Urothelium cell line (cell line): ENCODE measurements at regions not wholly inside any gene's neighbourhood (a gene's known extent, or its start where the extent isn't known, plus 50 kb on each side); places are given as distances from the start of the nearest gene placed in this dataset.
"Not testable (repeated sequence)": the region's sequence is repeated elsewhere in the genome, so short reads cannot be mapped to it uniquely, and the experiment has no call there.

Experiments used
- DNase-seq: peaks from one replicate; pipeline ENCODE4 v3.0.0; 2011; ENCODE audit warnings: low spot score, mixed read lengths
- FAIRE-seq: peaks from 2 replicates; lab custom pipeline; 2011; peaks lifted over from hg19 to GRCh38; lab: Jason Lieb, UNC

DNA sequence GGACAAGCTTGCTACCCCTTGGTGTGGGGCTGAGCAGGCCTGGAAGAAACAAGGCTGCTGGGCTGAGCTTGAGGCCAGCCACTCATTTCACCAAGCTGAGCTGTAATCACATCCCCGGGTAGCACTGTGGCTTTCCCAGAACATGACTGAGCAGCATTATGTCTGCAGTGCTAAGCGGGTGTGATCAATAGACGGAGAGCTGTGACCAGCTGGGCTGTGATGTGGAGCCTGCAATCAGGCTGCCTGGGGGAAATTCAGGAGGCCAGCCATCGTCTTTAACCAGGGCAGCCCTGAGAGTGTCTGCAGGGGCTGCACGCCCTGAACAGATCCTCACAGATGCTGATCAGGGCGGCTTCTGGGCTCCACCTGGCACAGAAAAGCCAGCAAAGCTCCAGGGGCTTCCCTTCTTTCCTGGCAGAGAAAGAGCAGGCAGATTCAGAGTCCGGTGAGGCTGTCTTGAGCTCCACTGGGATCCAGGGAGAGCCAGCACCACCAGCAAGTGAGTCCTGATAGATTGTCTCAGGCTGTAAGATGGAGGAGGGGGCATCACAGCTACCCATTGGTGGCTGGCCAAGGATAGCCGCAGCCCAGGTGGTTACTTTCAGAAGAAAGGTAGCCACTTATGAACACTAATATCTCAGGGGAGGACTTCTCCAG lies 165.9 kb downstream of the NRN1 start:
- FAIRE-seq: no peak
- DNase-seq: no peak

DNA sequence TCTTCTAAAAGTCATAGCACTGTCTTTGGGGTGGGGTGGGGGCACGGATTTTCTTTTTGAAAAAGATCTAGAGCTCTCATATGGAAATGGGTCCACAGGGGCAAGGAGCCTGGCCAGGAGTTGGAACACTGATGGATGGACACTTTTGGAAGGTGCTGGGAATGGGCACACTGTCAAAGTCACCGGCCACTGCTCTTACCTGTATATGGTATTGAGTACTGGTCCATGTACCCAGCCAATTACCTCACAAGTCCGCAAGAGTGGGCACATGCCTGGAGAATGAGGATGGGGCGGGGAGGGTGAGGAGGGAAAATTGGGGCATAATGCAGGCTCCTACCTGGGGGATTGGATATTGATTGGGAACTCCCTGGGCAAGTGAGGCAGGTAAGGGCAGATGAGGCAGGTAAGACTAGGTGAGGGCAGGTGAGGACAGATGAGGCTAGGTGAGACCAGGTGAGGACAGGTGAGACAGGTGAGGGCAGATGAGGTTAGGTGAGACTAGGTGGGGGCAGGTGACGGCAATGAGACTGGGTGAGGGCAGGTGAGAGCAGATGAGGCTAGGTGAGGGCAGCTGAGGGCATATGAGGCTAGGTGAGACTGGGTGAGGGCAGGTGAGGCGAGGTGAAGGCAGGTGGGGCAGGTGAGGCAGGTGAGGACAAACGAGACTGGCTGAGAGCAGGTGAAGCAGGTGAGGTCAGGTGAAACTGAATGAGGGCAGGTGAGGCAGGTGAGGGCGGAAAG lies 167.9 kb downstream of the NRN1 start:
- FAIRE-seq (no peak), DNase-seq (no peak)

DNA sequence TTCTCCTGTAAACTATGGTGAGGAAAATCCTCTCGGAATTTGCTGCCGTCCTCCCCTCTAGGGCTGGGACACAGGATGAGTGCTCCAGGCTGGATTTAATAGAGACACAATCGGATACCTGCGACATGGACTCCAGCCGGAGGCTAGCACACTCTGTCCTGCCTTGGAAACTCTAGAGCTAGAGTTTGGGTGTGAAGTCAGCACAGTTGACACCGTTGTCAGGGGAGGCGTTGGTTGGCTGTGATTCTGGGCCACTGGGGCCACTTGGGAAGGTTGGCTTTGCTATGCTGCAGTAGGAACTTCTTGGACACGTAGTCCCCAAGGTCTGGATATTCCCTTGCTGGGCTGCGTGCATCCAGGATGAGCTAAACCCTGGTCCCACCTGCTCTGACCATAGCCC lies 169.4 kb downstream of the NRN1 start:
- FAIRE-seq: no peak
- no peak for DNase-seq

DNA sequence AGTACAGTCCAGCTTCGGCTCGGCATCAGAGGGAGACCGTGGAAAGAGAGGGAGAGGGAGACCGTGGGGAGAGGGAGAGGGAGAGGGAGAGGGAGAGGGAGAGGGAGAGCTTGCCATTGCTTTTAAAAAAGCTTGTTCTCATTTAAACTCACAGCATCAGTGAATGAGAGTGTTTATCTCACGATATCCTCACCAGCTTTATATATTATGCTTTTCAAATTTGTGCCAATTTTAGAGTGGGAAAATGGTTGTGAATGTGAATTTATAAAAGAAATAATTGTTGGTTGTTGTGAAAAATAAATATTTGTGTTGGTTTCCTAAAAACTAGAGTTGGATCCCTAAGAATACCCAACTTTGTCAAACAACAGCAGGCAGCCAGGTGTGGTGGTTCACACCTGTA lies 170.1 kb downstream of the NRN1 start:
- not testable (repeated sequence) for FAIRE-seq

DNA sequence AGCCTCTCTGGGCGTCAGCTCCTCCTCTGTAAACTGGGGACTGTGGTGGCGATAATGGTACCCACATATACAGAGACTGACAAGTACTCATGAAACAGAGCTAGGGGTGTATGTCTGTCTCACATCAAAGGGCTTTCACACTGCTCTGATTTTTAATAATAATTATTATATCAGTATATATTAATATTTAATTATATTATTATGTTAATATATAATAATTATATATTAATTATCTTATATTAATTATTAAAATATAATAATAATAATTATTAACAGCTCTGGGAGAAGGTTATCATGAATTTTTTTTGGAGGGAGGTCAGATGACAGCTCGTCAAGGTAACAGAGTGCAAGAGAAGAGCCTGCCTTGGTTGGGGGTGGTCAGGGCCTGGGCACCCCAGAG lies 173.6 kb downstream of the NRN1 start:
- DNase-seq: no peak
- no peak for FAIRE-seq

More for the DNA sequence above, 170.1 kb downstream of the NRN1 start:
- not testable (repeated sequence) for DNase-seq

DNA sequence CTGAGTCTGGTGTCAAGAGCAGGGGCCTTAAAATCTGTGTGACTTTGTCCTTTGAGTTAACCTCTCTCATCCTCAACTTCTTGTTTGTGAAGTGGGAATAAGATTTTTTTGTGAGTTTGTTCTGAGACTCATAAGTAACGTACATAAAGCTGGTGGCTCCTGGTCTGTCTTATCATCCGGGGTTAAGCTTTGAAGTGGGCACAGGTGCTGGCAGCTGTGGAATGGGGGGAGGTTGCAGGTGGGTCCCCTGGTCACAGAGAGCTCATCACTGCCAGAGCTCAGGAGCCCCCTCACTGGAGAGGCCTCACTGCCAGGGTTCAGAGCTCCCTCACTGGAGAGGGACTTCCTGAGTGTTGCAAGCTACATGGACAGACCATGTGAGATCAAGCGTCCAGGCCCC lies 174.1 kb downstream of the NRN1 start:
- no peak for DNase-seq

DNA sequence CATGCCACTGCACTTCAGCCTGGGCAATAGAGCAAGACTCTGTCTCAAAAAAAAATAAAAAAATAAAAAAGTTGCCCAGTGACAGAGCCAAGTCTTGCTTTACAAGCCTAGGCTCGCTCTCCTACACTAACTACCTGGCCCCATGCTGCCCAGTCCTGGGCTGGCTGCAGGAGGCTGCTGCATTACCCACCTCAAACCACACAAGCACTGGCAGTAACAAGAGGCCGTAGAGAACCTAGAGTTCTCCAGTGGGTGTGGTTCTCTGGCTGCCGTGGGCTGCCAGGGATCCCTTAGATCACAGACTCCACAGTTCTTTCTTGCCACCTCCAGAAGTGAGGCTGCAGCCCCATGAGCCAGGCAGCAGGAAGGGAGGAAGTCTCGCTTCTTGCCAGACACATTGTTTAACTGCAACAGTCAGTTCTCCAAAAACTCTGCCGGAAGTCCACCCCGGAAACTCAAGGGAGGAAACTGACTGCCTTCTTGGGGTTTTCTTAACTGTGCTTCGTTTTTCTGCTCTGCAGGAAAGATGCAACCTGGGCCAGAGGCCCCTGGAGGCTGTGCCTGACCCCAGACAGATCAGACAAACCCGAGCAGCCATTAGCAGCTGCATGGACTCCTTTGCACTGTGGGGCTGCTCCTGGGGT lies 175.4 kb downstream of the NRN1 start:
- FAIRE-seq: not testable (repeated sequence)

More for the DNA sequence above, 174.1 kb downstream of the NRN1 start:
- no peak for FAIRE-seq

DNA sequence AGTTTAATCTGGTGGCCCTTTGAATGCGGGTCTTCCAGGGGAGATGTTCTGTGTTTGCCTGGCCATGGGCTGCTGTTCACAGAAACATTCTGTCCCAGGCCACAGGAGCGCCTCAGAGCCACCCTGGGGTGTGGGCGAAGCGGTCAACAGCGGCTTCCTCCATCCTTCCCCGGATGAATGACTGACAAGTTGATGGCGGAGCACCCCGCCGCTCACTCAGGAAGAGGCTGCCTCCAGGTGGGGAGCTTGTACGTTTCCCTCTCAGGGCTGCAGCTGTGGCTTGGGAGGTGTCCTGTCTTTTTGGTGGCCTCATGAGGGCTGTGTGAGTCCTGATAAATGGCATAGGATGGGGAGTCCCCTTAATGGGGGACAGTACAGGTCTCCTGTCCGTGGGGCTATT lies 178.4 kb downstream of the NRN1 start:
- FAIRE-seq: no peak

More for the DNA sequence above, 175.4 kb downstream of the NRN1 start:
- DNase-seq: not testable (repeated sequence)

DNA sequence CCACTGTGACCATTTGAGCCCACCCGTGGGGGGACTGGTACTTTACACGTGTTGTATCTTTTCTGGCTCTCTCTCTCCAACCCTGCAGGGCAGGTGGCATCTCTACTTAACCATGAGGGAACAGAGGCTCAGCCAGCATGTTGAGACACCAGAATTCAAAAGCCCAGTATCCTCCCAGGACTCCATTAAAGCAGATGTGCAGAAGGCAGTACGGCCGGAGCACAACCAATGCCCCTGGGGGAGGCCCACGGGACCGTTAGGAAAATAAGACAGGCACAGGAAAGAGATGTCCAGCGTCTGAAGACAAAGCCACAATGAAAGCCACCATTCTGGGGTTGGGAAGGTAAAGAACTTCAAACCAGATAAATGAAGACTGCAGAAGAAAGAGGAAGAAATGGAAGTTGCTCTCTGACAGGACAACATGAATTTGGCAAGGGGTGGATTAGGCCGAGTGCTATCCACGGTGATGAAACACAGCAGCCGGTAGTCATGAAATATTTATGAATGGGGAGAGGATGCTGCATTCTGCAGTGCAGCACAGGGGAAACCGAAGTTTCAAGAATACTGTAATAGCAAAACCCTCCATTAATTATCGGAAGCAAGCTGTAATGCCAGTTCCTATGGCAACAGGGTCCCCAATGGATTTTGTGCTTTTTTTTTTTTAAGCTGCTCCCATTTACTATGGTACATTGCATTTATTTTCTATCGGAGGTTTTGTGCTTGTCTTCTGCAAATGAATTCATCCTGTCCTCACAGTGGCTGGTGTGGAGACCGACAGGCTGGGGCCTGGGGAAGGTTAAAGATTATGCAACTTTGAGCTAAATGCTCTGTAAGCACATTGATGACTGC lies 179.4 kb downstream of the NRN1 start:
- FAIRE-seq: no peak
- DNase-seq: no peak

More for the DNA sequence above, 178.4 kb downstream of the NRN1 start:
- DNase-seq: no peak

DNA sequence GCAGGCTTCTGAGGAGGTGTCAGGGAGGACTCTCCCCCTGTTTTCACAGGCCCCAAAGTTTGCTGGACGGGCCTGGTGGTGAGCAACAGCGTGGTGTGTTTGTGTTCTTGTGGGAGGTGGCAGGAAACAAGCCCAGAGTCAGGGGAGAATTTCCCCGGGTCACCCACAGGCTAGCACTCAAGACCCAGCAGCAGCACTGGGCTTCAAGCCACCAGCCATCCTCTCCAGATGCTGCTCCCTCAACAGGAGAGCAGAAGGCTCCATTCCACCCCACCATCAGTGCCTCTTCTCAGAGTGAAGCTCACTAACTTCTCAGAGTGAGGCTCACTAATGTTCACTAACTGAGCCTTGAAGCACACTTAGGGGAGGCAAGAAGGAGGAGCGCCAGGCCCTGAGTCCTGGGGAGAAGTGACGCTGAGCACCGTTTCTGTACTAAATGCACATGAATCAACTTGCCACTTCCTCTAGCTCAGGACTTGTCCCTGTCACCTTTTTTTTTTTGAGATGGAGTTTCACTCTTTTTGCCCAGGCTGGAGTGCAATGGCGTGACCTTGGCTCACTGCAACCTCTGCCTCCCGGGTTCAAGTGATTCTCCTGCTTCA lies 182.2 kb downstream of the NRN1 start:
- not testable (repeated sequence) for DNase-seq, FAIRE-seq
